ENCODE measurements at regions not wholly inside any gene's neighbourhood (a gene's known extent, or its start where the extent isn't known, plus 50 kb on each side); places are given as distances from the start of the nearest gene placed in this dataset.

DNA sequence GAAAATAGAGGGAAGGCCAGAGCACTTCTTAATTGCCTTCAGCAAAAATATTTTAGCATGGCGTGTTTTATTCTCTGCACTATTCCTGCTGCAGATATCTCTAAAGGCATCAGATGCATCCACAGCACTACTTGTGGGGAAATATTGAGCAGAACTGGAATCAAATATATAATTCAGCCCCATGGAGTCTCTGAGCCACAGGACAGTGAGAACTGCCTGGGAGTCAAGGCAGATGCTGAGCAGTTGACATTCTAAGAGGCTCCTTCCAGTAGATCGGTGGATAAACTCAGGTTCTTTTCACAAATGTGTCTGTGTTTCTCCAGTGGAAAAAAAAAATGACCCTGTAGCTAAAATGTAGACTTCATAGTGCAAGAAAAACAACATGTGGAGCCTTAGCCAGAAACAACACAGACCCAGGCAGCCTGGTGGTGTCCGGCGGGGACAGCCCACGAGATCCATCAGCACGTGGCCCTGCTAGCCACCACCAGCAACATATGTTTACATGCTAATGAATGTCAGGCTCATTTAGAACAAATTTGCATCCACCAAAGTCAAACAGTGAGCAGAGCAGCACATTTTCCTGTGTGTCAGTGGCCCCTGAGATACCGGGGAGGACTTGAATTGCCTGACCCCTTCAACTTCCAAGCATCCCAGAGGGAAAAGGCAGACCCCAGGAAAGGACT lies 123.3 kb upstream of the PFKP start:
- Histone ChIP-seq H3K4me1 (ENCODE audit: low read depth) (no peaks in the 10 kb centered on the region), H3K4me3 (no peak overlapping the region), H3K36me3 (ENCODE audit: low read depth) (no peaks in the 10 kb centered on the region), H3K9me3 (no peaks in the 10 kb centered on the region)
- TF ChIP-seq, protein P1, sequence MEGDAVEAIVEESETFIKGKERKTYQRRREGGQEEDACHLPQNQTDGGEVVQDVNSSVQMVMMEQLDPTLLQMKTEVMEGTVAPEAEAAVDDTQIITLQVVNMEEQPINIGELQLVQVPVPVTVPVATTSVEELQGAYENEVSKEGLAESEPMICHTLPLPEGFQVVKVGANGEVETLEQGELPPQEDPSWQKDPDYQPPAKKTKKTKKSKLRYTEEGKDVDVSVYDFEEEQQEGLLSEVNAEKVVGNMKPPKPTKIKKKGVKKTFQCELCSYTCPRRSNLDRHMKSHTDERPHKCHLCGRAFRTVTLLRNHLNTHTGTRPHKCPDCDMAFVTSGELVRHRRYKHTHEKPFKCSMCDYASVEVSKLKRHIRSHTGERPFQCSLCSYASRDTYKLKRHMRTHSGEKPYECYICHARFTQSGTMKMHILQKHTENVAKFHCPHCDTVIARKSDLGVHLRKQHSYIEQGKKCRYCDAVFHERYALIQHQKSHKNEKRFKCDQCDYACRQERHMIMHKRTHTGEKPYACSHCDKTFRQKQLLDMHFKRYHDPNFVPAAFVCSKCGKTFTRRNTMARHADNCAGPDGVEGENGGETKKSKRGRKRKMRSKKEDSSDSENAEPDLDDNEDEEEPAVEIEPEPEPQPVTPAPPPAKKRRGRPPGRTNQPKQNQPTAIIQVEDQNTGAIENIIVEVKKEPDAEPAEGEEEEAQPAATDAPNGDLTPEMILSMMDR (IDR thresholded peaks at IDR 0.05), result no peak
- ATAC-seq (no peak), DNase-seq (no peak)
- intact Hi-C loops (cut with DNase I, micrococcal nuclease), result no loop called here

DNA sequence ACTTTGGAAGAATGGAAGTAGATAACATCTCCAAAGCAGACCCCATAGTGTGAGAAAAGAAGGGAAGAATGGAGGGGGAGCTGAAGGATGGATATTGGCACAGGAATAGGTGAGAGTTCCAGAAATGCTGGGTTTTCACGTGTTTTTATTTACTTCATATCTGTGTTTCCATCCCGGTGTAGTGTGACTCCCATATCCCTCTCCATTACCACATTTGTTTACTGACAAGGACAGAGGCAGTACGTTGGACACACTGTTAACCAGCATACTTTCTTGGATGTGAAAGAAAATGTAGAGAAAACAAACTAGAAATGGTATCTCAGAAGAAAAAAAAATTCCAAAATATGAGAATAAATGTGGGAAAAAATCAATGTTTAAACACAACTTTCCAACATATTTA lies 124.4 kb upstream of the PFKP start:
- Histone ChIP-seq H3K9me3 (no peaks in the 10 kb centered on the region), H3K36me3 (ENCODE audit: low read depth) (no peaks in the 10 kb centered on the region), H3K4me1 (ENCODE audit: low read depth) (no peaks in the 10 kb centered on the region), H3K4me3 (no peak overlapping the region)
- ATAC-seq (no peak), DNase-seq (no peak)
- TF ChIP-seq, protein P1 (IDR thresholded peaks at IDR 0.05), result no peak
- intact Hi-C loops (cut with DNase I, micrococcal nuclease), result no loop called here

DNA sequence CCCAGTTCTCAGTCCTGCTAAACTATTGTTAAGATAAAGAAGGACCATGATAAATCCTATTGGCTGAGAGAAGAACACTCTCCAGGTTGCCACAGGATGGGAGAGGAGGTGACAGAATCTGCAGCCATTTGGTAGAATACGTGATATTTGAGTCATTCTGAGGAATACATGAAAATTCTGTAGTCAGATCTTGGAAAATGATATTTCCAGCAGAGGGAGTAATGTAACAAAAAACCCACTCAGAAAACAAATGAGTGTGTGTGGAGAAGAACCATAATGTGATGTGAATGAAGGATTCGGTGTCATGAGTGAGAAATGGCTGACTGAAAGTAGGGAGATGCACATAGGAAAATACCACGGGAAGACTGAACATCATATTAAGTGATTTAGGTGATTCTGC lies 128.5 kb upstream of the PFKP start:
- Histone ChIP-seq H3K9me3 (no peaks in the 10 kb centered on the region), H3K36me3 (ENCODE audit: low read depth) (no peaks in the 10 kb centered on the region), H3K4me1 (ENCODE audit: low read depth) (no peaks in the 10 kb centered on the region), H3K4me3 (no peak overlapping the region)
- TF ChIP-seq, protein P1 (IDR thresholded peaks at IDR 0.05), result no peak
- intact Hi-C loops (cut with DNase I, micrococcal nuclease), result no loop called here
- ATAC-seq (no peak), DNase-seq (no peak)

DNA sequence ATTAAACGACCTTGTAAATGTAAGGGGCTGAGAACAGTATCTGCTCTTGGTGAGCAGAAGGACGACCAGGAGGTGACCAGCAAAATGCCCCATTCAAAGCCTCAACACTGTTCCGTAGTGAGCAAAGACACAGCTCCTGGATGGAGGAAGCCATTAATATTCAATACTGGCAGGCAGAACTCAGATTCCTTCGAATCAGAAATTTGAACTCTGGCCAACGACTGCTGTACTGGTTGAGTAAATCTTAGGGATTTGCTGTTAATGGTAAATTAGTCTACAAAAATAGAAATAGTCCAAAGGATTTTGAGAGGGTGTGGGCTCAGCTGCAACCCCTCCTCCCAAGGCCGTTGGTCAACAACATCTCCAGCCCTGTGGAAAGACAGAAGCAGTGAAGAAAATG lies 130.5 kb upstream of the PFKP start:
- ATAC-seq, result no peak
- no peak for DNase-seq
- TF ChIP-seq, protein P1 (IDR thresholded peaks at IDR 0.05), result no peak
- no peaks in the 10 kb centered on the region for H3K36me3 ChIP-seq (ENCODE audit: low read depth)
- intact Hi-C loops (cut with DNase I, micrococcal nuclease), result no loop called here
- no peak overlapping the region for H3K4me3 ChIP-seq
- no peaks in the 10 kb centered on the region for H3K4me1 ChIP-seq (ENCODE audit: low read depth)
- H3K9me3 ChIP-seq, result no peaks in the 10 kb centered on the region

DNA sequence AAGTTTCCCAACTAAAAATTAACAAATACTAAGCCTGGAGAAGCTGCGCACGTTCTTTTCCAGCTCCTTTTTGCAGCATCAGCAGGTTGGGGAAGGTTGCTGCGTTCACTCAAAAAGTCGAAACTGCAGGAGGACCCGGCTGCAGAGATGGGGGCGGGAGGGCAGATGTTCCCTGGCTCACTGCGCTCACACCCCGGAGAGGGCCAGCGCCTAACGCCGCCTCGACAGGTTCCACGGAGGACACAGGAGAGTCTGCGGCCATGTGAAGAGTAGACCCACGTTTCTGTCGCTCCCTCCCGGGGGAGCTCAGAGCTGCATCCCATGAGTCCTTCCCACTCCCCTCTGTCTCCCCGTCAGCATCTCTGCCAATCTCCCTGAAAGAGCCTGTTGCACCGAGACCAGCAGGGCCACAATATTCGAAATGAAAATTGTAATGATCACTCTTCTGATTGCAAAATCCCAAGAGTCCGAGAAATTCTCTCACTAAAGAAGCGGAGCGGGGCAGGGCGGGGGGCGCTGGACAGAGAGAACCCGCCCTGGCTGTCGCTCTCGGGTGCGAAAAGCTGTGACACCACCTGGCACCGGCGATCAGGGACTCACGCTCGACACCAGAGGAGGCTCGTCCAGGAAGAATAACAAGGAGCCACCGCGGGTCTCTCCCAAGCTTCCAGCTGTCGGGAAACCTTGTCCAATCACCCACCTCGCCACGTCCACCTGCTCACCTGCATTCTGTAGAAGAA lies 131.5 kb upstream of the PFKP start:
- TF ChIP-seq, protein P1 (IDR thresholded peaks at IDR 0.05), result no peak
- Histone ChIP-seq H3K4me1 (ENCODE audit: low read depth) (no peaks in the 10 kb centered on the region), H3K36me3 (ENCODE audit: low read depth) (no peaks in the 10 kb centered on the region), H3K9me3 (no peaks in the 10 kb centered on the region), H3K4me3 (no peak overlapping the region)
- intact Hi-C loops (cut with DNase I, micrococcal nuclease), result no loop called here
- DNase-seq (no peak), ATAC-seq (no peak)

All from mucosa of descending colon (tissue), 3 donors.